Osteocyte (in vitro differentiated cells): ENCODE measurements at regions not wholly inside any gene's neighbourhood (a gene's known extent, or its start where the extent isn't known, plus 50 kb on each side); places are given as distances from the start of the nearest gene placed in this dataset.

ENCODE experiments used
- DNase-seq: peaks from one replicate; pipeline ENCODE4 v3.0.0; 2021; ENCODE audit warnings: mixed read lengths; ENCODE audit not compliant: unreplicated experiment; ENCODE audit errors: extremely low spot score
- H3K27ac Mint-ChIP-seq: one replicate; pipeline ENCODE4 v1.8.0; 2021; ENCODE audit warnings: mild to moderate bottlenecking, mixed read lengths; ENCODE audit not compliant: unreplicated experiment
- H3K27me3 Mint-ChIP-seq: one replicate; pipeline ENCODE4 v1.8.0; 2021; ENCODE audit warnings: mixed read lengths; ENCODE audit not compliant: unreplicated experiment
- H3K36me3 Mint-ChIP-seq: one replicate; pipeline ENCODE4 v1.8.0; 2021; ENCODE audit warnings: mixed read lengths; ENCODE audit not compliant: unreplicated experiment
- H3K4me1 Mint-ChIP-seq: one replicate; pipeline ENCODE4 v1.8.0; 2021; ENCODE audit warnings: mixed read lengths; ENCODE audit not compliant: unreplicated experiment
- H3K4me3 Mint-ChIP-seq: one replicate; pipeline ENCODE4 v1.8.0; 2021; ENCODE audit warnings: mild to moderate bottlenecking, moderate library complexity, mixed read lengths; ENCODE audit not compliant: unreplicated experiment
- H3K9me3 Mint-ChIP-seq: one replicate; pipeline ENCODE4 v1.8.0; 2021; ENCODE audit warnings: mixed read lengths; ENCODE audit not compliant: unreplicated experiment
- TF ChIP-seq, protein P1 (sequence below): fragments of 200-600 bp; sonication (generic); IDR thresholded peaks from 2 replicates; pipeline ENCODE4 v1.5.0; 2021; ENCODE audit warnings: antibody characterized with exemption, mild to moderate bottlenecking, moderate library complexity

DNA sequence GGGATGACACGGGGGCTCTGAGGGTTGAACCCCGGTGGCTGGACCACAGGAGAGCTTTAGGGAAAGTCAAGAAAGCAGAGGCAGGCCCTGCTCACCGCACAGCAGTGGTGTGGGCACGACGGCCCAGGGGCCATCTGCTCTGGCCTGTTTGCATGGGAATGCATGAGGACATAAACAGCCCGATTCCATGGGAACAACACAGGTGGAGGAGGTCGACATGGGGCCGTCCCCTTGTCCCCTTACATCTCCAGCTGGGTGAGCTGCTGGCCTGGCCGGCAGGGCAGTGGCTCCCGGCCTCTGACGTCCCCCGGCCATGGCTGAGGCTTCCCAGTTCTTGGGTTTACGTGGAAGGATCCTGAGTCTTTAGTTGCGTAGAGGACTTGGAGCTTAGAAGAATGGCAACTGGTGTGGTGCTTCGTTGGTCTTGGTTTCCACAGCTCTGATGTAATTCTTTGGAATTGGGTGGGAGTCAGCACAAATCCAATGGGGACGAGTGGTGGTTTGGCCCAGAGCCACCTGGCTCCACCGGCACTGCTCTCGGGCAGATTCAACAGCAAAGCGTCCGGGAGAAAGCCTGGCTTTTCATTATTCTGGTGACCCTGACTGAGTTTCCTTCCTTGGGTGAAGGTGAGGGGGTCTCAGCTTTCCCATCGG lies 98.3 kb upstream of the HDAC4 start:
- no peaks in the 10 kb centered on the region for H3K4me1 Mint-ChIP-seq
- H3K27me3 Mint-ChIP-seq: no peaks in the 10 kb centered on the region

GRCh38 chr2:239498576-239498975 lies 97.8 kb upstream of the HDAC4 start:
- no peak for DNase-seq
- Mint-ChIP-seq H3K4me1 (no peaks in the 10 kb centered on the region), H3K36me3 (no peaks in the 10 kb centered on the region), H3K27me3 (no peaks in the 10 kb centered on the region), H3K27ac (no peak overlapping the region), H3K4me3 (no peak overlapping the region), H3K9me3 (peaks cover 12% of the 10 kb centered on the region)
- TF ChIP-seq, protein P1, sequence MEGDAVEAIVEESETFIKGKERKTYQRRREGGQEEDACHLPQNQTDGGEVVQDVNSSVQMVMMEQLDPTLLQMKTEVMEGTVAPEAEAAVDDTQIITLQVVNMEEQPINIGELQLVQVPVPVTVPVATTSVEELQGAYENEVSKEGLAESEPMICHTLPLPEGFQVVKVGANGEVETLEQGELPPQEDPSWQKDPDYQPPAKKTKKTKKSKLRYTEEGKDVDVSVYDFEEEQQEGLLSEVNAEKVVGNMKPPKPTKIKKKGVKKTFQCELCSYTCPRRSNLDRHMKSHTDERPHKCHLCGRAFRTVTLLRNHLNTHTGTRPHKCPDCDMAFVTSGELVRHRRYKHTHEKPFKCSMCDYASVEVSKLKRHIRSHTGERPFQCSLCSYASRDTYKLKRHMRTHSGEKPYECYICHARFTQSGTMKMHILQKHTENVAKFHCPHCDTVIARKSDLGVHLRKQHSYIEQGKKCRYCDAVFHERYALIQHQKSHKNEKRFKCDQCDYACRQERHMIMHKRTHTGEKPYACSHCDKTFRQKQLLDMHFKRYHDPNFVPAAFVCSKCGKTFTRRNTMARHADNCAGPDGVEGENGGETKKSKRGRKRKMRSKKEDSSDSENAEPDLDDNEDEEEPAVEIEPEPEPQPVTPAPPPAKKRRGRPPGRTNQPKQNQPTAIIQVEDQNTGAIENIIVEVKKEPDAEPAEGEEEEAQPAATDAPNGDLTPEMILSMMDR: no peak

More for the DNA sequence above, 98.3 kb upstream of the HDAC4 start:
- Mint-ChIP-seq H3K36me3 (no peaks in the 10 kb centered on the region), H3K4me3 (no peak overlapping the region), H3K27ac (no peak overlapping the region), H3K9me3 (peaks cover 10% of the 10 kb centered on the region)
- TF ChIP-seq, protein P1: no peak
- DNase-seq: no peak

DNA sequence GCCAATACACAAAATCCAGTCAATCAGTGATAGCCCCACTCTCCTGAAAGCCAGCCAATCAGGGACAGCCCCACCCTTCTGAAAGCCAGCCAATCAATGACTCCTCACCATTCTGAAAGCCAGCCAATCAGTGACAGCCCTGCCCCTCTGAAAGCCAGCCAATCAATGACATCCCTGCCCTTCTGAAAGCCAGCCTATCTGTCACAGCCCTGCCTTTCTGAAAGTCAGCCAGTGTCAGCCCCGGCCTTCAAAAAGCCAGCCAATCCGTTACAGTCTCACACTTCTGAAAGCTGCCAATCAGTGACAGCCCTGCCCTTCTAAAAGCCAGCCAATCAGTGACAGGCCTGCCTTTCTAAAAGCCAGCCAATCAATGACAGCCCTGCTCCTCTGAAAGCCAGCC lies 95.9 kb upstream of the HDAC4 start:
- Mint-ChIP-seq H3K36me3 (no peaks in the 10 kb centered on the region), H3K27ac (no peak overlapping the region), H3K4me1 (no peaks in the 10 kb centered on the region), H3K4me3 (no peak overlapping the region), H3K9me3 (peaks cover 8% of the 10 kb centered on the region), H3K27me3 (no peaks in the 10 kb centered on the region)
- DNase-seq: no peak
- TF ChIP-seq, protein P1: no peak

GRCh38 chr2:239495791-239496233 lies 95.0 kb upstream of the HDAC4 start:
- TF ChIP-seq, protein P1: no peak
- no peak for DNase-seq
- H3K27ac Mint-ChIP-seq: no peak overlapping the region
- no peaks in the 10 kb centered on the region for H3K4me1 Mint-ChIP-seq
- no peaks in the 10 kb centered on the region for H3K36me3 Mint-ChIP-seq
- no peaks in the 10 kb centered on the region for H3K27me3 Mint-ChIP-seq
- H3K9me3 Mint-ChIP-seq: peaks cover 8% of the 10 kb centered on the region
- no peak overlapping the region for H3K4me3 Mint-ChIP-seq

GRCh38 chr2:239495175-239495574 lies 94.4 kb upstream of the HDAC4 start:
- TF ChIP-seq, protein P1: no peak
- Mint-ChIP-seq H3K36me3 (no peaks in the 10 kb centered on the region), H3K9me3 (peaks cover 12% of the 10 kb centered on the region), H3K27ac (no peak overlapping the region), H3K27me3 (no peaks in the 10 kb centered on the region), H3K4me1 (no peaks in the 10 kb centered on the region), H3K4me3 (no peak overlapping the region)
- no peak for DNase-seq
